Stimulated activated naive CD8-positive, alpha-beta T cell treated with anti-CD3 and anti-CD28 coated beads, Interleukin-15, amount 100 ng/mL, for 72 hours (primary cell): ENCODE measurements at regions not wholly inside any gene's neighbourhood (a gene's known extent, or its start where the extent isn't known, plus 50 kb on each side); places are given as distances from the start of the nearest gene placed in this dataset.

Experiments used
- ATAC-seq: fragments of 150-1000 bp; cut with Tn5 transposase; 2 replicates; pipeline ENCODE4 v1.10.0; 2021; ENCODE audit warnings: mild to moderate bottlenecking, moderate library complexity
- DNase-seq, 2 donors: peaks; one replicate each; pipeline ENCODE4 v3.0.0; 2021 to 2022
- H3K27ac Mint-ChIP-seq, 2 donors: one replicate each; pipeline ENCODE4 v1.8.0; 2022; ENCODE audit warnings: mild to moderate bottlenecking in 2 of 2, mixed read lengths in 2 of 2, moderate library complexity in 2 of 2
- H3K27me3 Mint-ChIP-seq: one replicate; pipeline ENCODE4 v1.8.0; 2022; ENCODE audit warnings: mixed read lengths
- H3K4me1 Mint-ChIP-seq: one replicate; pipeline ENCODE4 v1.8.0; 2022; ENCODE audit warnings: mild to moderate bottlenecking, mixed read lengths
- H3K4me3 Mint-ChIP-seq, 2 donors: one replicate each; pipeline ENCODE4 v1.8.0; 2022; ENCODE audit warnings: mild to moderate bottlenecking in 2 of 2, mixed read lengths in 2 of 2, moderate library complexity in 1 of 2
- H3K9me3 Mint-ChIP-seq, 2 donors: one replicate each; pipeline ENCODE4 v1.8.0; 2022; ENCODE audit warnings: mixed read lengths in 2 of 2

- Mint-ChIP-seq H3K4me3 (no peak overlapping the region), H3K27ac (no peak overlapping the region), H3K9me3 (peaks cover 0 to 1% of the 10 kb centered on the region in 2 donors), H3K27me3 (no peaks in the 10 kb centered on the region), H3K4me1 (no peaks in the 10 kb centered on the region)
- DNase-seq = no peak
- no peak for ATAC-seq
Observed at GRCh38 chr2:22198381-22199283, 1074.9 kb downstream of the TDRD15 start.

- no peak for DNase-seq
- Mint-ChIP-seq H3K4me1 (no peaks in the 10 kb centered on the region), H3K9me3 (peaks cover under 1 to 7% of the 10 kb centered on the region in 2 donors), H3K27me3 (no peaks in the 10 kb centered on the region), H3K4me3 (no peak overlapping the region), H3K27ac (no peak overlapping the region)
- no peak for ATAC-seq
Observed at GRCh38 chr2:22199994-22200393, 1076.2 kb downstream of the TDRD15 start.

- Mint-ChIP-seq H3K27me3 (no peaks in the 10 kb centered on the region), H3K9me3 (peaks cover 17% of the 10 kb centered on the region in 2 donors), H3K27ac (no peak overlapping the region), H3K4me3 (no peak overlapping the region), H3K4me1 (no peaks in the 10 kb centered on the region)
- no peak for DNase-seq
- no peak for ATAC-seq
Observed at GRCh38 chr2:22209545-22209944, 1085.8 kb downstream of the TDRD15 start.

GRCh38 chr2:22213237-22213636 is 1089.5 kb downstream of the TDRD15 start:
- ATAC-seq (no peak), DNase-seq (no peak)
- Mint-ChIP-seq H3K9me3 (peaks cover 11 to 17% of the 10 kb centered on the region in 2 donors), H3K27ac (no peak overlapping the region), H3K4me1 (no peaks in the 10 kb centered on the region), H3K4me3 (no peak overlapping the region), H3K27me3 (no peaks in the 10 kb centered on the region)

- no peaks in the 10 kb centered on the region for H3K27me3 Mint-ChIP-seq
- peak overlapping the region in 1 of 2 donors; percentile 65 for H3K27ac Mint-ChIP-seq
- peaks cover 6 to 10% of the 10 kb centered on the region in 2 donors for H3K9me3 Mint-ChIP-seq
- no peak for ATAC-seq
- no peaks in the 10 kb centered on the region for H3K4me1 Mint-ChIP-seq
- H3K4me3 Mint-ChIP-seq = no peak overlapping the region
- no peak for DNase-seq
Observed at GRCh38 chr2:22215517-22215916, 1091.7 kb downstream of the TDRD15 start.

- ATAC-seq (no peak), DNase-seq (no peak)
- Mint-ChIP-seq H3K4me1 (no peaks in the 10 kb centered on the region), H3K4me3 (no peak overlapping the region), H3K27me3 (no peaks in the 10 kb centered on the region), H3K27ac (no peak overlapping the region), H3K9me3 (peaks cover 17 to 23% of the 10 kb centered on the region in 2 donors)
Observed at GRCh38 chr2:22217881-22218280, 1094.1 kb downstream of the TDRD15 start.

- DNase-seq (no peak), ATAC-seq (no peak)
- H3K27me3 Mint-ChIP-seq = no peaks in the 10 kb centered on the region
- H3K4me1 Mint-ChIP-seq = no peaks in the 10 kb centered on the region
- no peak overlapping the region for H3K27ac Mint-ChIP-seq
- H3K9me3 Mint-ChIP-seq = peaks cover 19 to 35% of the 10 kb centered on the region in 2 donors
- H3K4me3 Mint-ChIP-seq = no peak overlapping the region
Observed at GRCh38 chr2:22221006-22221405, 1097.2 kb downstream of the TDRD15 start.

GRCh38 chr2:22238967-22239366 is 1115.2 kb downstream of the TDRD15 start:
- H3K27me3 Mint-ChIP-seq = no peaks in the 10 kb centered on the region
- no peak overlapping the region for H3K27ac Mint-ChIP-seq
- H3K4me3 Mint-ChIP-seq = no peak overlapping the region

GRCh38 chr2:22247466-22247865 is 1123.7 kb downstream of the TDRD15 start:
- Mint-ChIP-seq H3K27me3 (no peaks in the 10 kb centered on the region), H3K4me3 (no peak overlapping the region), H3K9me3 (peaks cover 4 to 5% of the 10 kb centered on the region in 2 donors), H3K27ac (no peak overlapping the region), H3K4me1 (no peaks in the 10 kb centered on the region)
- DNase-seq = no peak
- ATAC-seq = no peak

More at GRCh38 chr2:22238967-22239366, 1115.2 kb downstream of the TDRD15 start:
- Mint-ChIP-seq H3K4me1 (no peaks in the 10 kb centered on the region), H3K9me3 (peaks cover 4 to 12% of the 10 kb centered on the region in 2 donors)
- ATAC-seq = no peak
- no peak for DNase-seq

GRCh38 chr2:22248851-22249250 is 1125.1 kb downstream of the TDRD15 start:
- Mint-ChIP-seq H3K4me1 (no peaks in the 10 kb centered on the region), H3K9me3 (peaks cover 0 to 5% of the 10 kb centered on the region in 2 donors), H3K4me3 (no peak overlapping the region), H3K27me3 (no peaks in the 10 kb centered on the region), H3K27ac (no peak overlapping the region)
- DNase-seq (no peak), ATAC-seq (no peak)

- H3K27ac Mint-ChIP-seq = no peak overlapping the region
- peaks cover 4 to 7% of the 10 kb centered on the region in 2 donors for H3K9me3 Mint-ChIP-seq
- no peaks in the 10 kb centered on the region for H3K27me3 Mint-ChIP-seq
- no peak overlapping the region for H3K4me3 Mint-ChIP-seq
- H3K4me1 Mint-ChIP-seq = no peaks in the 10 kb centered on the region
- ATAC-seq (no peak), DNase-seq (no peak)
Observed at GRCh38 chr2:22253171-22253570, 1129.4 kb downstream of the TDRD15 start.

- Mint-ChIP-seq H3K4me1 (no peaks in the 10 kb centered on the region), H3K9me3 (peaks cover 12 to 49% of the 10 kb centered on the region in 2 donors), H3K4me3 (no peak overlapping the region), H3K27me3 (no peaks in the 10 kb centered on the region), H3K27ac (no peak overlapping the region)
- DNase-seq = no peak
- no peak for ATAC-seq
Observed at GRCh38 chr2:22261165-22261564, 1123.8 kb upstream of the KLHL29 start.

- no peaks in the 10 kb centered on the region for H3K27me3 Mint-ChIP-seq
- no peak overlapping the region for H3K4me3 Mint-ChIP-seq
- DNase-seq (no peak), ATAC-seq (no peak)
- H3K4me1 Mint-ChIP-seq = no peaks in the 10 kb centered on the region
- peaks cover 14 to 15% of the 10 kb centered on the region in 2 donors for H3K9me3 Mint-ChIP-seq
- H3K27ac Mint-ChIP-seq = no peak overlapping the region
Observed at GRCh38 chr2:22270341-22270740, 1114.6 kb upstream of the KLHL29 start.

- DNase-seq (no peak), ATAC-seq (no peak)
- no peak overlapping the region for H3K4me3 Mint-ChIP-seq
- no peak overlapping the region for H3K27ac Mint-ChIP-seq
- H3K27me3 Mint-ChIP-seq = no peaks in the 10 kb centered on the region
- no peaks in the 10 kb centered on the region for H3K4me1 Mint-ChIP-seq
- peaks cover 8 to 16% of the 10 kb centered on the region in 2 donors for H3K9me3 Mint-ChIP-seq
Observed at GRCh38 chr2:22273853-22274252, 1111.1 kb upstream of the KLHL29 start.

GRCh38 chr2:22274661-22275060 is 1110.3 kb upstream of the KLHL29 start:
- no peak for DNase-seq
- no peaks in the 10 kb centered on the region for H3K4me1 Mint-ChIP-seq
- H3K27me3 Mint-ChIP-seq = no peaks in the 10 kb centered on the region
- no peak for ATAC-seq
- no peak overlapping the region for H3K4me3 Mint-ChIP-seq
- no peak overlapping the region for H3K27ac Mint-ChIP-seq
- H3K9me3 Mint-ChIP-seq = peaks cover 8 to 16% of the 10 kb centered on the region in 2 donors

GRCh38 chr2:22276696-22277095 is 1108.3 kb upstream of the KLHL29 start:
- ATAC-seq (no peak), DNase-seq (no peak)
- Mint-ChIP-seq H3K9me3 (peaks cover 8 to 16% of the 10 kb centered on the region in 2 donors), H3K27me3 (no peaks in the 10 kb centered on the region), H3K4me3 (no peak overlapping the region), H3K4me1 (no peaks in the 10 kb centered on the region), H3K27ac (no peak overlapping the region)
